DMS53 treated with DMSO at 0.1 percent for 48 hours (cell line): ENCODE measurements at regions not wholly inside any gene's neighbourhood (a gene's known extent, or its start where the extent isn't known, plus 50 kb on each side); places are given as distances from the start of the nearest gene placed in this dataset.
"Not testable (repeated sequence)": the region's sequence is repeated elsewhere in the genome, so short reads cannot be mapped to it uniquely, and the experiment has no call there.

Source experiments
- DNase-seq: peaks from one replicate; lab custom pipeline; 2025; ENCODE audit not compliant: unreplicated experiment; lab: John Stamatoyannopoulos, UW

DNA sequence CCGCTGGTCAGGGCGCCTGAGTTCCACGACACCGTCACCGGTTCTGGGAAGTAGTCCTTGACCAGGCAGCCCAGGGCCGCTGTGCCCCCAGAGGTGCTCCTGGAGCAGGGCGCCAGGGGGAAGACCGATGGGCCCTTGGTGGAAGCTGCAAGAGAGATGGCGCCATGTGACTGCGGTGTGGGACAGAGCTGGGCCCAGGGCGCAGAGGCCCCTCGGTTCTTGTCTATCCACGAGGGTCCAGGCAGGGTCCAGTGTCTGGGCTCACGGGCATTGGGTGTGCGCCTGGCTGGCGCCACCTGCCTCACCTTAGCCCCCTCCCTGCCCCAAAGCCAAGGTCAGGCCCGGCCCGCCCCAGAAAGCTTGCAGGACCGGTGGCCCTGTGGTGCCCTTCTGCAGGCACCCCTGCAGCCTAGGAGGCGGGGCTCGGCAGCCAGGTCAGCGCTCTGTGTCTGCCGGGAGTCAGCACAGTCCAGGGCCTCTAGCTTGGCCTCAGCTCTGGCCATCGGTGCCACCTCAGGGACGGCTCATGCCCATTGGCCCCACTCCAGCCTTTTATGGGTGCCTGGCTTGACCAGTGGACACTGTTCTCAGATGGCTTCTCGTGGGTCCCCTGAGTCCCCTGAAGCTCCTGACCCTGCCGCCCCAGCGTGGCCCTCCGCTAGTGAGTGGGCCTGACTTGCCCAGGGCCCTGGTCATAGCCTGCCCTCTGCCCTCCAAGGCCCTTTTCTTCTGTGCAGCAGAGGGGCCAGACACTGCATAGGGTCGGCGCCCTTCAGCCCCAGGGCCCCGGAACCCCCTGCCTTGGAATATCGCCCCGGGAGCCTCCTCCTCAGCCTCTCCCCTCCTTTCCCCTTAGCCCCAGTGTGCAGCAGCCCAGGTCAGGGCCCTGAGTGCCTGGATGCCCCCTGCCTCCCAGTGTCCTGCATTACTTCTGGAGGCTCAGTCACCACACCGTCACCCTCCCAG is 245.2 kb downstream of the TMEM121 start:
- DNase-seq, result not testable (repeated sequence)

DNA sequence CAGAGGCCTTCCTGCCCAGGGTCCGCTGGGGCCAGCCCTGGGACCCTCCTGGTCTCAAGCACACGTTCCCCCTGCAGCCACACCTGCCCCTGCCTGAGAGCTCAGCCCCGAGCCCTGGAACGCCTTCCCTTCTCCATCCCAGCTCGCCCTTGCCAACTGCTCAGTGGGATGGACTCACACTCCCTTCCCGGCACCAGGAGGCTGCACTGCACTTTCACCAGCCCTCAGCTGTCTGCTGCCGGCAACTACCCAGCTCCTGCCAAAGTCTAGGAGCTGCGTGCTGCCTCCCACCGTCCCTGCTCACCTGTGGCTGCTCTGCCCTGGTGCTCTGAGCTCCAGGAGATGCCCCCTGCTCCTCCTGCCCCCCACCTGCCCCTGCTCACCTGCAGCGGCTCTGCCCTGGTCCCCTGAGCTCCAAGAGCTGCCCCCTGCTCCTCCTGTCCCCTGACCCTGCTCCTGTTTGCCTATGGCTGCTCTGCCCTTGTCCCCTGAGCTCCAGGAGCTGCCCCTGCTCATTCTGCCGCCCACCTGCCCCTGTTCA is 246.4 kb downstream of the TMEM121 start:
- DNase-seq, result not testable (repeated sequence)

DNA sequence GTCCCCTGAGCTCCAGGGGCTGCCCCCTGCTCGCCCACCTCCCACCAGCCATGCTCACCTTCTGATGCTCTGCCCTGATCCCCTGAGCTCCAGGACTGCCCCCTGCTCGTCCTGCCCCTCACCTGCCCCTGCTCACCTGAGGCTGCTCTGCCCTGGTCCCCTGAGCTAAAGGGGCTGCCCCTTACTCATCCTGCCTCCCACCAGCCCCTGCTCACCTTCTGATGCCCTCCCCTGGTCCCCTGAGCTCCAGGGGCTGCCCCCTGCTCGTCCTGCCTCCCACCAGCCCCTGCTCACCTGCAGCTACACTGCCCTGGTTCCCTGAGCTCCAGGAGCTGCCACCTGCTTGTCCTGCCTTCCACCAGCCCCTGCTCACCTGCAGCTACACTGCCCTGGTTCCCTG is 247.2 kb downstream of the TMEM121 start:
- no peak for DNase-seq

DNA sequence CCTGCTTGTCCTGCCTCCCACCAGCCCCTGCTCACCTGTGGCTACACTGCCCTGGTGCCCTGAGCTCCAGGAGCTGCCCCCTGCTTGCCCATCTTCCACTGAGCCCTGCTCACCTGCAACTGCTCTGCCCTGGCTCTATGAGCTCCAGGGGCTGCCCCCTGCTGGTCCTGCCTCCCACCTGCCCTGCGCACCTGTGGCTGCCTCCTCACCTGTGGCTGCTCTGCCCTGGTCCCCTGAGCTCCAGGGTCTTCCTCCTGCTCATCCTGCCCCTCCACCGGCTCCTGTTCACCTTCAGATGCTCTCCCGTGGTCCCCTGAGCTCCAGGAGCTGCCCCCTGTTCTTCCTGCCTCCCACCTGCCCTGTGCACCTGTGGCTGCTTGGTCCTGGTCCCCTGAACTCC is 247.6 kb downstream of the TMEM121 start:
- DNase-seq, result no peak

DNA sequence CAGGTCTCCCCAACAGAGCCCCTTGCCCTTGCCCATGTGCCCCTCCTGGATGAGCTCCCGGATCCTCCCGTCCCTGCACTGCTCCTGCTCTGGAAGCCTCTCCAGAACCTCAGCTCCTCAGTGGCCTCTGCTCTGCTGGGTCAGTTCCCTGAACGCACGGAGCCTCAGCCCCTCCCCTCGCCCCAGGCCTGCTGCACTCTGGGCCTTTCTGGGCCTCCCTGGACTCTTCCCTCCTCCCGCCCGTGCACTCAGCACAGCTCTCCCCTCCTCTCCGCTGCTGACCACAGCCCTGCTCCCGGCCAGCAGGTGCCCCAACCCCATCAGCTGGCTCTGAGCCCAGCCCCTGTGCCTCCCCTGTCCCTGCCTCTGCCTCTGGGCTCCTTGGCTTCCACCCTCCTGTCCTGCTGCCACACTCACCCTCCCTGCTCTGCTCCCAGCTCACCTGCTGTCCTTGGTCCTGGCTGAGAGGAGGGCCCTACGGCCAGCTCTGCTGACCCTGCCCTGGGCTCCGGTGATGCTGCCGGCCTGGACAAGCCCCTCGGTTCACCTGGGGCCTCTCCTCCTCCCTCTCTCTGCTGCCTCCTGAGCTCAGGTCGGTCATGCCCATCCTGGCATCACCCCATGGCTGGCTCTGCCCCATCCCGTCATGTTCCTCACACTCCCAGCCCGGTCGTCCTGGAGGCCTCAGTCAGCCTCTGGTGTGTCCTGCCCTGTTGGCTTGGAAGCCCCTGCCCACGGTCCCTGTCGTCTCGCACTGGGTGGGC is 248.4 kb downstream of the TMEM121 start:
- not testable (repeated sequence) for DNase-seq

DNA sequence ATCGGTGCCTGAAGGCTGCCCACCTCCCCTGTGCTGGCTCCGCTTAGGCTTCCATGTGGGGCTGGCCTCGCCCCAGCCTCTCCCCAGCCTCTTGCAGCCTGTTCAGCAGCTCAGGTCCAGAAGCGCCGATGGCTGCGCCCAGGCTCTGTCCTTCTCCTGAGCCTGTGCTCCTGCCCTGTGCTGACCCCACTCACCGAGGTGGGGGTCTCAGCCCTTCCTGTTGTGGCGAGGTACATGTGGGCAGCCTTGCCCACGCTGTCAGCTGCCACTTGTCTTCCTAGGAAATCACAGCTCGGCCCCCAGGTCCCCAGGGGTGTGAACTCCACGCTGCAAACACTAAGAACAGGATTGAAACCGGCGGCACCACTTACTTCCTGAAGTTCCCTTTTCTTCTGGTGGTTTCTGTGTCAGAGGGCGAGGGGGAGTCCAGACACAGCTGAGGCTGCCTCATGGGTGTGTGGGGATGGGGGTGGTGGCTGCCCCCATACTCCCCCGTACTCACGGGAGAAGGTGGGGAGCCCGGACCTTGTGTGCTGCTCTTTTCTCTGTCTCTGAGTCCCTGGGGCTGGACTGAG is 249.1 kb downstream of the TMEM121 start:
- DNase-seq, result not testable (repeated sequence)

DNA sequence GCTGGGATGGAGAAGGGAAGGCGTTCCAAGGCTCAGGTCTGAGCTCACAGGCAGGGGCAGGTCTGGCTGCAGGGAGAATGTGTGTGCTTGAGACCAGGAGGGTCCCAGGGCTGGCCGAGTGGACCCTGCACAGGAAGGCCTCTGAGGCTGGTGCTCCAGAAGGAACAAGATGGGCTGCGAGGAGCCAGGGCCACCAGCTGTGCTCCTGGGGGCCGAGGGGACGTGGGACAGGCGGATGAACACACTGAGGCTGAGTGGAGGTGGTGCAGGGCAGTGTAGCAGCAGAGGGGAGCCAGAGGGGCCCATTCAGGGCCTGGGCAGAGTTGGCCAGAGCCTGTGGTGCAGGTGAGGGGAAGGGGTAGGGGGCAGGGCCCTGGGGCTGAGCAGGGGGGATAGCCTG is 249.7 kb downstream of the TMEM121 start:
- DNase-seq, result not testable (repeated sequence)

DNA sequence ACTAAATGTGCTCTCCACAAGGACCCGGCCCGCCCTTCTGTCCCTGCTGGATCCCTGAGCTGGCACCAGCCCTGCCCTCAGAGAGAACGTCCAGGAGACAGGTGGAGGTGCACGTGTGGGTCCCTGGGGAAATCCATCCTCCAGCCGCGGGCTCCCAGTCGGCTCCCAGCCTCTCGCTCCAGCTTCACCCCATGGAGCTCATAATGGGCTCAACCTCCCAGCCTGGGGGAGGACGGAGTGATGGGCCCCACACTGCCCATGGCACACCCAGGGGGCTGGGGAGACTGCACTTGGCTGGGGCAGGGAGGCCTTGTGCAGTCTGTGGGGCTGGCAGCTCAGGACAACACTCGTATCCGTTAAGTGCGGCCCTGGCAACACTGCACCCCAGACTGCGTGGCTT is 250.5 kb downstream of the TMEM121 start:
- DNase-seq, result no peak

DNA sequence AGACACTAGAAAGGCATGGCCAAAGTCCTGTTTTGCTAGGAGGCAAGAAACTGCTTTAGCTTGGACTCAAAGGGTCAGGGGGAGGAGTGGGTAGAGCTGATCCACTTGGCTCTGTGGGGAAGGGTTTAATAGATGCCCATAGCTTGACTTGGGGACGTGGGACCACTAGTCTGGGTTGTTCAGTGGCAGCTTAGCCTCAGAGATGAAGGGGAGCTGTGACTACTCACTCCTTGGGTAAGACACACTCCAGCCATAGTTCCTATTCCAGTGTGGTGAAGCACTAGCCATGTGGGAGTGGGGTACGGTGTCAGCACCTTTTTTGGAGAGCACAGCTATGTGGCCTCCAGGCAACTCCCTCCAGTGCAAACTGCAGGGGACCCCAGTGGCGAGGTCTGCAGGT is 257.3 kb downstream of the TMEM121 start:
- no peak for DNase-seq

DNA sequence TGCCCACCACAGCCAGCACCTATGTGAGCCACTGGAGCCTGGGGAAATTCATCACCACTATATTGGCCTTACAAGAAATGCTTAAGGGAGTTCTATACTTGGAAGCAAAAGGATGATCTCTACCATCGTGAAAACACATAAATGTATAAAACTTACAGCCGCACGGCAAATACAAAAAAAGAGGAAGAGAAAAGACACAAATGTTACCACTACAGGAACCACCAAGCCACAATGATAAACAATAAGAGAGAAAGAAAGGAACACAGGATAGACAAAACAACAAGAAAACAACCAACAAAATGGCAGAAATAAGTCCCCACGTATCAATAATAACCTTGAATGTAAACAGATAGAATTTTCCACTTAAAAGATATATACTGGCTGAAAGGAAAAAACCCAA is 267.5 kb downstream of the TMEM121 start:
- no peak for DNase-seq

DNA sequence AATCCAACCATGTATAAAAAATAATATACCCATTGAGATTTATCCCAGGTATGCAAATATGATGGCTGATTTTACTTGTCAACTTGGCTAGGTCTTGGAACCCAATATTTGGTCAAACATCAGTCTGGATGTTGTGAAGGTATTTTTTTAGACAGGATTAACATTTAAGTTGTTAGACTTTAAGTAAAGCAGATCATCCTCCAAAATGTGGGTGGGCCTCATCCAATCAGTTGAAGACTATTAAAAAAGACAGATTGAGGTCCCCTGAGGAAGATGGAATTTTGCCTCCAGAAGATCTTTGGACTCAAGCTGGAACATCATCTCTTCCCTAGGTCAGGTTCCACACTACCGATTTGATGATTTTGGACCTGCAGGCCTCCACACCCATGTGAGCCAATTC is 271.2 kb downstream of the TMEM121 start:
- no peak for DNase-seq

DNA sequence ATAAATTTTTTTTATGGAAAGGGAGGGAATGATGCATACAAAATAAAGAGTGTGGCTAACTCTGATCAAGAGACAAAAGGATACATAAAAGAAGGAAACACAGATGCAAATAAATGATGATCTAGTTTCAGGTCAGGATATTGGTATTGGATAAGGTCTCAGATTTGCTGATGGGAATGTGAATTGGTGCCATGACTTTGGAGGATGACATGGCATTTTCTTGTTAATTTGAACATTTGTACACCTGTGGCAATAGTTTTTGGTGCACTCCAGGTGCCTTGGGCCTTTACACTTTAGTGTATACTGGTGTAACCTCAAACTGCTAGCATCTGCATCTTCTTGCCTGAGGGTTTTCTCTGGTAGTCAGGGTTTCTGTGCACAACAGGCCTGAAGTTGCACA is 279.3 kb downstream of the TMEM121 start:
- no peak for DNase-seq

DNA sequence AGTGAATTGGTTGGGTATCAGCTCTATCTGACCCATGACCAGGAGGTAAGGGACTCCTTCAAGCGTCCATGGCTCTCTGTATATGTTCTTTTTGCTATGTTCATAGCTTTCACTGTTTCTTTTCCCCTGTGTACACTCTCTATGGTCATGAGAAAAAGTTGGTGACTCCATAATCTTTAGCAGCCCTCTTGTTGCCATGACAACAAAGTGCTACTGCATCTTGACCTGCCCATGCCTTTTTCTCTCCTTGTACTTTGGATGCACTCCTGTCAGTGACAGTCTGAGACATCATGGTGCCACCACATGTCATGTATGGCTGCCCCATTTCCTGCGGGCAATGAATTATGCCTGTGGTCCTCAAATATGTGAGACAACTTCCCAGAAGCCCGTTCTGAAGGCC is 280.2 kb downstream of the TMEM121 start:
- no peak for DNase-seq

DNA sequence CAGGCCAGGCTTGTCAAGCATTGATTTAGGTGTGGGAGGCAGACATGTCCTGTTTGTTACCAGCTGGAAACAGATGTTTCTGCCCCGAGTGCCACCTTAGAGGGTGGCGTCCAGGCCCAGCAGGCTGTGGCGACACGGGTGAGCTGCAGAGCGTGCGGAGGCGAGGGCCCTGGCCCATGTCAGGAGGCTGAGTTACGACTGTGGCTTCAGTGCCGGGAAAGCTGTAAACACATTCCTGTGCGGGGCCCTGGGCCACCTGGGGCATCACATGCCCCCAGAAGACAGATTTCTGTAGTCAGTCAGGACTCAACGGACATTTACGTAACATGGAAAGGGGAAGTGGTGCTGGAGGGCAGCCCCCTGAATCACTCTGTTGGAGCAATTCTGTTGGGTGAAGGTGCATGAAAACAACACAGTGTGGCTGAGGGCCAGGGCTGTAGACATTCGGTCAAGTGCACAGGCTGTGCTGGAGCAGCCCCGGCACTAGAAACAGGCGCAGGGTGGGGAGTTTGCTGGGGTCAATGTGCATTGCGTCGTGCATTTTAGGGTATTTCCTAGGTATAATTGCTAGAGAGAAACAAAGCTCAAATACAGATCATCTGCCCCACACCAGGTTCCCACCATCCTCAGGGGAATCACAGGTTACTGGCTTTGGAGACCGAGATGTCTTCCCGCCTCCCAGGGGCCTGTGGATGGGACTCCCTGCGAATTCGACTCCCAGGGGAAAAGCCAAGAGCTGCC is 291.8 kb downstream of the TMEM121 start:
- DNase-seq, result no peak

DNA sequence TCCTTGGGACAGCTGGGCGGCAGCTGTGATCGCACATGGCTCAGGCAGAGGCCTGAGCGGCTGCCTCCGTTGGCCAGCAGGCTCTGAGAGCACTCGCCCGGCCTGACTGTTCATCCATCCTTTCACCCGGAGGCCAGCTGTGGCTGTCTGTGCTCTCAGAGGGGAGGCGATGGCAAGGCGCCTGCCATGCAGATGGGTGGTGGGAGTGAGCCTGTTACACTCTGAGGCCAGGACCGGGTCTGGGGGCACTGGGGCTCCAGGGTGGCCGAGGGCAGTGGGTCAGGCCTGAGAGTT is 292.3 kb downstream of the TMEM121 start:
- DNase-seq, result no peak

DNA sequence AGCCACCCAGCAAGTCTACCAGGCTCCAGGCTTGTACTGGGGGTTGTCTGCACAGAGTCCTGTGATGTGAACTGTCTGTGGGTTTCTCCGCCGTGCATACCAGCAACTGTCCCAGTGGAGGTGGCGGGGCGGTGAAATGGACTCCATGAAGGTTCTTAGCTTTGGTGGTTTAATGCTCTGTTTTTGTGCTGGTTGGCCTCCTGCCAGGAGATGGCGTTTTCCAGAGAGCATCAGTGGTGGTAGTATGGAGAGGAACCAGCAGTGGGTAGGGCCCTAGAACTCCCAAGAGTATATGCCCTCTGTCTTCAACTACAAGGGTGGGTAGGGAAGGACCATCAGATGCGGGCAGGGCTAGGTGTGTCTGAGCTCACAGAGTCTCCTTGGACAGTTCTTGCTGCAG is 303.8 kb downstream of the TMEM121 start:
- no peak for DNase-seq

DNA sequence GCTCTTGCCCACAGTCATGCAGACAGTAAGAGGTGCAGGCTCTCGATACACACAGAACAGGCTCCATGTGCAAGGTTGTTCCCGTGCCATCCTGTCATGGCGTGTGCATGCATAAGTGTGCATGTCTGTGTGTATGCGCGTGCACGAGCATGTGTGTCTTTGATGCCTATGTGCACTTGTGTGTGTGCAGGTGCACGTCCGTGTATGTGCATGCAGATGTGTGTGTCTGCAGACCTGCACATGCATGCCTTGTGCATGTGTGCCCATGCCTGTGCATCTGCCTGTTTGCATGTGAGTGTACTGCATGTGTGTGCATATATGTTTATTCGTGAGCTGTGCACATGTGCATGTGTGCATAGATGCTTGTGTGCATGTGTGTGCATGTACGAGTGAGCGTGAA is 309.8 kb downstream of the TMEM121 start:
- DNase-seq, result no peak

DNA sequence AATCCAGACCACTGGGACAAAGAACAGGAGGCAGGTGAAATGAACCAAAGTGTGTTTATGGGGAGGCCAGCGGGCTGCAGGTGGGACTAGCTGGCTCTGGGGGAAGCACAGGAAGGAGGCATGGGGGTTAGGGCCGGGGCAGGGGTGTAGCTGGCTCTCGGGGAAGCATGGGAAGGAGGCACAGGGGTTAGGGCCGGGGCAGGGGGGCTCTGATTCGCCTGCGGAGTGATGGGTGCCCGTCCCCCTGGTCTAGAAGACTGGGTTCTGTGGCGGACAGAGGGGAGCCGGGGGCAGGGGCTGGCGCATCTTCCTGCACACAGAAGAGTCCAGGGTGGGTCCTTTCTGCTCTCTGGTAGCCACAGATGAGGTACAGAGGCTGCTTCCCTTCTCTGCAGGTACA is 310.3 kb downstream of the TMEM121 start:
- DNase-seq, result no peak

DNA sequence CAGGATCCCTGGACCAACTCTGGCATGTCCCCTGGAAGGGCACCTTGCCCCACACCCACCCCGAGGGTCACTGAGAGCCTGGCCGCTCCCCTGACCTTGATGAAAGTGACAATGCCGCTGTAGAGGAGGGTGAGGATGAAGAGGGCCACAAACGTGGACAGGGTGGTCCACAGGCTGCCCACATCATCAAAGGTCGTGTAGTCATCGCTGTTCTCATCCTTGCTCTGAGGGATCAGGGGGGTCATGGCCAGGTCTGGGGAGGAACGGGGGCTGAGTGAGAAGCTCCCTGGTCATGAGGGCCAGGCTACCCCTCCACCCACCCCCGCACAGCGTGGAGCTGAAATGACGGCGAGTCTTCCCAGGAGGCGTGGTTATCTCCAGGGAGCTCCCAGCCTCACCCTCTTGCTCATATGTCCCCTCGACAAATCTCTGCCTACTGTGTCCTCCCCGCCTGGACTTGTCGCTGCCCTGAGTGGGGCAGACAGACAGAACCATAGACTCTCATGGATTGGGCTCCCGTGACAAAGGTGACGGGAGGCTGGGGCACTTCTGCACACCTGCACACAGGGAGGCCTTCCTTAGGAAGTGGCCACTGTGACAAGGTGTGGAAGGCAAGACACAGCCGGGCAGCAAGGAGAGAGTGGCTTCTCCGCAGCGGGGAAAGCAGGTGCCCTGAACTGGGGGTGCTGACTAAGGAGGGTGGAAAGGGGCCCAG is 311.1 kb downstream of the TMEM121 start:
- DNase-seq, result no peak

DNA sequence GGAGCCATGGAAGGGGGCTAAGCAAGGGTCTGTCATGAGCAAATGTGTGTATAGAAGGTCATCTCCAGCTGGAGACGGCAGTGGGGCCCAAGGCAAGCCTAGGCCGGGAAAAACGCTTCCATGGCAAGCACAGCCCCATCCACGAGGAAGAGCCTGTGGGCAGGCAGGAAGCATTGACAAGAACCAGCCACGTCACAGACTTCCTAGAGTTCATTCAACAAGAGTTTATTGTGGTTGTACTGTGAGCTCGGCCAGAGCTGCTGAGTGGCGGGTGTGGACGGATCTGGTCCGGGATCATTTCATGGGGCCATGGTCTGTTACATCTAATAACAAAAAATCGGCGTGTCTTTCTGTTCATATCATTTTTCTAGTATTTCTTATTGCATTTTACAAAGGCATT is 311.7 kb downstream of the TMEM121 start:
- no peak for DNase-seq
